ENCODE measurements at regions not wholly inside any gene's neighbourhood (a gene's known extent, or its start where the extent isn't known, plus 50 kb on each side); places are given as distances from the start of the nearest gene placed in this dataset.

DNA sequence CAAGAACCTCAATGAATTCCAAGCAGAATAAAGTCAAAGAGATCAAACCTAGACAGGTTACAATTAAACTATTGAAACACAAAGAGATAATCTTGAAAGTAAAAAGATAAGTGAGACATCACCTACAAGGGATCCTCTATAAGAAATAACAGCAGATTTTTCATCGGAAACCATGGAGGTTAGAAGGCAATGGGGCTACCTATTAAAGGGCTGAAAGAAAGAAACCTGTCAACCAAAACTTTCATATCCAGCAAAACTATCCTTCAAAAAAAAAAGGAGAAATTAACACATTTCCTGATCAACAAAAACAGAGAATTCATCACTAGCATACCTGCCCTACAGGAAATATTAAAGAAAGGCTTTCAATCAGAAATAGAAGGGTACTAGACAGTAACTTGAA lies 244.9 kb downstream of the ARHGAP12 start:
- no peak for DNase-seq
- TF ChIP-seq, protein P1, sequence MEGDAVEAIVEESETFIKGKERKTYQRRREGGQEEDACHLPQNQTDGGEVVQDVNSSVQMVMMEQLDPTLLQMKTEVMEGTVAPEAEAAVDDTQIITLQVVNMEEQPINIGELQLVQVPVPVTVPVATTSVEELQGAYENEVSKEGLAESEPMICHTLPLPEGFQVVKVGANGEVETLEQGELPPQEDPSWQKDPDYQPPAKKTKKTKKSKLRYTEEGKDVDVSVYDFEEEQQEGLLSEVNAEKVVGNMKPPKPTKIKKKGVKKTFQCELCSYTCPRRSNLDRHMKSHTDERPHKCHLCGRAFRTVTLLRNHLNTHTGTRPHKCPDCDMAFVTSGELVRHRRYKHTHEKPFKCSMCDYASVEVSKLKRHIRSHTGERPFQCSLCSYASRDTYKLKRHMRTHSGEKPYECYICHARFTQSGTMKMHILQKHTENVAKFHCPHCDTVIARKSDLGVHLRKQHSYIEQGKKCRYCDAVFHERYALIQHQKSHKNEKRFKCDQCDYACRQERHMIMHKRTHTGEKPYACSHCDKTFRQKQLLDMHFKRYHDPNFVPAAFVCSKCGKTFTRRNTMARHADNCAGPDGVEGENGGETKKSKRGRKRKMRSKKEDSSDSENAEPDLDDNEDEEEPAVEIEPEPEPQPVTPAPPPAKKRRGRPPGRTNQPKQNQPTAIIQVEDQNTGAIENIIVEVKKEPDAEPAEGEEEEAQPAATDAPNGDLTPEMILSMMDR (IDR thresholded peaks at IDR 0.05): no peak

DNA sequence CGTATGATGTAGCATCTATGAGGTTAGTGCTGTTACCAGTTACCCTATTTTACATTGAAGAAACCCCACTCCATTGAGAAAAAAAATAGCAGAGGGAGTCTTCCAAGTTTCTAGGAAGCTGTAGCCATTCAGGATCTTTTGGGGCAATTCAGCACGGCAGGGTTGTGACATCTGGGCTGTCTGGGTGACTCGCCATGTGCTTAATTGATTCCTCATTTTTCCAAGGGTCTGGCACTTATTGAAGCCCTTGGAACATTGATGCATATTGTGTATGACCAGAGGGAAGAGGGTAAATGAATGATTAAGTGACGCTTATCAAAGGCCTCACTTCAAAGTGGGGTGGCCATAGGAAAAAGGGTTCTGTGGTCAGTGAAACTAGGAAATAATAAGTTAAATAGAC lies 248.7 kb downstream of the ARHGAP12 start:
- no peak overlapping the region for H3K4me3 ChIP-seq
- no peaks in the 10 kb centered on the region for H3K9me3 ChIP-seq
- no peaks in the 10 kb centered on the region for H3K36me3 ChIP-seq
- no peaks in the 10 kb centered on the region for H3K4me1 ChIP-seq
- H3K9ac ChIP-seq (ENCODE audit: low read depth in 2 of 2, low read length in 2 of 2): no peak overlapping the region
- H3K27me3 ChIP-seq: no peaks in the 10 kb centered on the region
- TF ChIP-seq, protein P1 (IDR thresholded peaks at IDR 0.05): no peak
- no peak overlapping the region for H3K27ac ChIP-seq
- no peak for DNase-seq
- intact Hi-C loops (cut with DNase I): no loop called here

More for the DNA sequence above, 244.9 kb downstream of the ARHGAP12 start:
- H3K4me1 ChIP-seq: no peaks in the 10 kb centered on the region
- H3K9ac ChIP-seq (ENCODE audit: low read depth in 2 of 2, low read length in 2 of 2): no peak overlapping the region
- H3K27me3 ChIP-seq: no peaks in the 10 kb centered on the region
- H3K36me3 ChIP-seq: no peaks in the 10 kb centered on the region
- H3K27ac ChIP-seq: no peak overlapping the region
- no peak overlapping the region for H3K4me3 ChIP-seq
- intact Hi-C loops (cut with DNase I): no loop called here
- no peaks in the 10 kb centered on the region for H3K9me3 ChIP-seq

DNA sequence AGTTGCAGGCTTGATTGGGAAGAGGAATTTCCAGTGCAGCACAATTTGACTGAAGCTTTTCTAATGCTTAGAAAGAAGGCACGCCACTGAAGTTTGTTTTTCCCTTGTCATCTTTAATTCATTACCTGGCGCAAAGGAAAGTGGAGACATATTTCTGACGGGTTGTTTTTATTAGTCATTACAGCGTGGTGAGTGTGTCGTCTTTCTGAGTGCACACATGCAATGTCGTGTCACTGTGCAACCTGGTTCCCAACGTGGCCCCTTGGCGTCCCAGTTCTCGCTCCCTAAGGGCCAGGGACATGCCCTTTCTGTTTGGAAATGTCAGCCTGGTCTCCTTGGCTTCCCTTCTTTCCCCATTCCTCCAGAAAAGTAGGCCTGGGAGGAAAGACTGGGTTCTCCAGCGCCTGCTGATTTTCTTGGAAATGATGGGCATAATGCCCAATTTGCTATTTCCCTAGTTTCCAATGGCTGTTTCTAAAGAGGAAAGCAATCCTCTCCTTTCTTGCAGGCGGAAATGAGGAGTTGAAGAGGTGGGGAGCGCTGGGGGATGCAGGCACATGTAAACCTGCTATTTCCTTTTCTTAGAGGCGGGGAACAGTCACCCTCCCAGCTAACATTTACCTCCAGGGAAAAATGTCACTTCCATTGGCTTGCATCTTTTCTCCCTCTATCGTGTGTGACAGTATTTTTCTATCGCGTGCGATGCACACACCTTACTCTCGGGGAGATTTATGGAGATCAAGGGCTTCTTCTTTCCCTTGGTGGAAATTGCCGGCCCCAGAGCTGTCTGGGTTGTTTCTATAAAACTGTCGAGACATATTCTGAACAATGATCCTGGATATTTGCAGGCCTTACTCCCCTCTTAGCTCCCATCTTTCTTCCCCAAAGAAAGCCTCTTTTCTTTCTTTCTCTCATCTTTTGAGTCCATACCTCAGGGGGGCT lies 249.8 kb downstream of the ARHGAP12 start:
- H3K4me3 ChIP-seq: no peak overlapping the region
- no peaks in the 10 kb centered on the region for H3K36me3 ChIP-seq
- no peaks in the 10 kb centered on the region for H3K27me3 ChIP-seq
- no peak overlapping the region for H3K27ac ChIP-seq
- intact Hi-C loops (cut with DNase I): no loop called here
- H3K9ac ChIP-seq (ENCODE audit: low read depth in 2 of 2, low read length in 2 of 2): no peak overlapping the region
- H3K9me3 ChIP-seq: no peaks in the 10 kb centered on the region
- TF ChIP-seq, protein P1 (IDR thresholded peaks at IDR 0.05): no peak
- H3K4me1 ChIP-seq: no peaks in the 10 kb centered on the region
- no peak for DNase-seq

DNA sequence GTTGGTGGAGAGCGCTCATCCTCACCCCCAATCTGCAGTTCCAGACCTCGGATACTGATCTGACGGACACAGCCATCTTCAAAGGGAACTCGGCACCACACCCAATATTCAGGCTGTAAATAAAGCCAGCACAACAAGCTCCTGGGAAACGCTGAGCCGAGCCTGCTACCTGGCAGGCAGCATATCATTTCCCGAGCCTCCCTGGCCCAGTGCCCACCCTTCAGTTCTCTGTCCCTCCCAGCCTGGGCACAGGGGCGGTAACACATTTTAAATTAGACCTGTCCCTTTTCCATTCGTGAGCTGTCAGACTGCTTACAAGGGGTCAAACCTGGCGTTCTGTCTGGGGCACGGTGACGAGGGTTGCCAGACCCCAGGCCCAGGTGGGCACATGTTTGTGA lies 250.5 kb downstream of the ARHGAP12 start:
- no peak for DNase-seq
- Histone ChIP-seq H3K27me3 (no peaks in the 10 kb centered on the region), H3K9me3 (no peaks in the 10 kb centered on the region), H3K4me1 (no peaks in the 10 kb centered on the region), H3K36me3 (no peaks in the 10 kb centered on the region), H3K27ac (no peak overlapping the region), H3K4me3 (no peak overlapping the region), H3K9ac (ENCODE audit: low read depth in 2 of 2, low read length in 2 of 2) (no peak overlapping the region)
- intact Hi-C loops (cut with DNase I): no loop called here
- TF ChIP-seq, protein P1 (IDR thresholded peaks at IDR 0.05): no peak

DNA sequence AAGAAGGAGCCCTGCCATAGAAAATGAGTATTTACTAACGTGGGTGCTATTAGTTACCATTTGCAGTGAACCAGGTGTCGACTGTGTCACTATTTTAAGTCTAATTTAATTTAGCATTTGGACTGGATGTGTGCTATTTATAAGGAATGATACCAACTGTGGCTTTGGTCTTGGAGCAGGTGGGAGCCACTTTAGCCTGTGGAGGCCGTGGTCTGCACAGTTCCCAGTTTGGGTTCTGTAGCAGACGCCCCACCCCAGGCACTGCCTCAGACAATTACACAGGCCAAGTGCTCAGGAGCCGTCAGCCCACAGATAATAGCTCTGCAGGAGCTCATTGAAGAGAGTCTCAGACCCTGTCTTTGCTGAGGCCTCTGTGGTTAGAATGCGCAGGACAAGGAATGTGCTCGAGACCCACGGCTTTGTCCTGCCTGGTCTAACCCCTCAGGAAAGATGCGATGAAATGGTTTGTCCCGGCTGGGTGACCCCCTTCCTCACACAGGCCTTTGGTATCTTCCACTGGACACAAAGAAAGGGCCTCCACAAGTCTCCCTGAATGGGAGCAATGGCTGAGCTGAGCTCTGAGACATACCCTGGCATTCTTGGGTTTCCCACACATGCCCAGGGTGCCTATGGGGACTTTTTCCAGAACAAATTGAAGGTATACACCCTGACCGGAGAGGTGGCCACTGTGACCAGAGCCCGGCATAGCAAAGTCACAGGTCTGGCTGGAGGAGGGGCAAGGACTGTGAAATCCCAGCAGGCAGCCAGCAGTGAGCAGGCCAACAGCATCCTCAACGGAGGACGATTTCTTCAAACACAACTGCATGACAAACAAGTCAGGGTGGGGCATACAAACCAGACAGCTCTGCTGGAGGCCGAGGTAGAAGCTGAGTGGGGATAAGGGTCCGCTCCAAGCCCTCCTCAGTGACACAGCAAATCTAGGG lies 251.2 kb downstream of the ARHGAP12 start:
- intact Hi-C loops (cut with DNase I): no loop called here
- Histone ChIP-seq H3K36me3 (no peaks in the 10 kb centered on the region), H3K4me1 (no peaks in the 10 kb centered on the region), H3K27me3 (no peaks in the 10 kb centered on the region), H3K4me3 (no peak overlapping the region), H3K9ac (ENCODE audit: low read depth in 2 of 2, low read length in 2 of 2) (no peak overlapping the region), H3K27ac (no peak overlapping the region), H3K9me3 (no peaks in the 10 kb centered on the region)
- DNase-seq: no peak
- TF ChIP-seq, protein P1 (IDR thresholded peaks at IDR 0.05): no peak

Measured in colonic mucosa (tissue), 4 donors.